Left lobe of liver (tissue), 2 donors: ENCODE measurements at regions not wholly inside any gene's neighbourhood (a gene's known extent, or its start where the extent isn't known, plus 50 kb on each side); places are given as distances from the start of the nearest gene placed in this dataset.
"Not testable (repeated sequence)": the region's sequence is repeated elsewhere in the genome, so short reads cannot be mapped to it uniquely, and the experiment has no call there.

Experiments
- ATAC-seq: fragments of 200-7000 bp; cut with Tn5 transposase; one replicate; pipeline ENCODE4 v1.9.1; 2020; ENCODE audit warnings: mild to moderate bottlenecking, moderate library complexity
- DNase-seq: peaks from one replicate; pipeline ENCODE4 v3.0.0-alpha.2; 2020; ENCODE audit warnings: low spot score
- donor health status: DM: no; HTN: no; CAD: no; lungs with moderate emphysema.
- donor health status: DM: no; HTN: yes; CAD: no.

- not testable (repeated sequence) for DNase-seq, ATAC-seq
Observed at GRCh38 chr16:29139901-29140855, 155.3 kb downstream of the LAT start.

GRCh38 chr16:29139261-29139802, 154.5 kb downstream of the LAT start:
- DNase-seq, result no peak
- no peak for ATAC-seq

- ATAC-seq, result not testable (repeated sequence)
Observed at GRCh38 chr16:29138698-29139097, 153.8 kb downstream of the LAT start.

GRCh38 chr16:29137894-29138662, 153.2 kb downstream of the LAT start:
- DNase-seq, result not testable (repeated sequence)
- peak; percentile 28 for ATAC-seq

More at GRCh38 chr16:29138698-29139097, 153.8 kb downstream of the LAT start:
- not testable (repeated sequence) for DNase-seq

- not testable (repeated sequence) for DNase-seq, ATAC-seq
Observed at GRCh38 chr16:29137461-29137860, 152.6 kb downstream of the LAT start.

- not testable (repeated sequence) for DNase-seq, ATAC-seq
Observed at GRCh38 chr16:29136916-29137315, 152.1 kb downstream of the LAT start.

- not testable (repeated sequence) for ATAC-seq, DNase-seq
Observed at GRCh38 chr16:29136046-29136696, 151.3 kb downstream of the LAT start.

- not testable (repeated sequence) for ATAC-seq, DNase-seq
Observed at GRCh38 chr16:29135098-29135497, 150.2 kb downstream of the LAT start.

- DNase-seq, ATAC-seq: not testable (repeated sequence)
Observed at GRCh38 chr16:29133681-29134430, 149.0 kb downstream of the LAT start.

GRCh38 chr16:29132869-29133268, 148.0 kb downstream of the LAT start:
- ATAC-seq, DNase-seq: not testable (repeated sequence)

- ATAC-seq, result peak; percentile 21
- peak; percentile 75 for DNase-seq
Observed at GRCh38 chr16:29132444-29132843, 147.6 kb downstream of the LAT start.

- peak; percentile 63 for ATAC-seq
- peak; percentile 94 for DNase-seq
Observed at GRCh38 chr16:29130901-29131851, 146.3 kb downstream of the LAT start.

GRCh38 chr16:29130131-29130711, 145.4 kb downstream of the LAT start:
- ATAC-seq, result peak; percentile 50
- peak; percentile 80 for DNase-seq

GRCh38 chr16:29129458-29130038, 144.7 kb downstream of the LAT start:
- DNase-seq (peak; percentile 87), ATAC-seq (peak; percentile 37)

GRCh38 chr16:29128732-29129457, 144.0 kb downstream of the LAT start:
- ATAC-seq, result peak; percentile 3

GRCh38 chr16:29127806-29128420, 143.1 kb downstream of the LAT start:
- ATAC-seq, DNase-seq: not testable (repeated sequence)

More at GRCh38 chr16:29128732-29129457, 144.0 kb downstream of the LAT start:
- peak; percentile 75 for DNase-seq

- DNase-seq, result no peak
- no peak for ATAC-seq
Observed at GRCh38 chr16:29126616-29127015, 141.8 kb downstream of the LAT start.
